PC-3 (cell line): ENCODE measurements at regions not wholly inside any gene's neighbourhood (a gene's known extent, or its start where the extent isn't known, plus 50 kb on each side); places are given as distances from the start of the nearest gene placed in this dataset.

Experiments used
- ATAC-seq: fragments of 200-7000 bp; cut with Tn5 transposase; 2 replicates; pipeline ENCODE4 v1.9.1; 2020; ENCODE audit warnings: mild to moderate bottlenecking, moderate library complexity
- BruUV-seq: library from RNA; stranded (reverse); fragments of 400-500 nt; replicated peaks from 2 replicates; lab custom pipeline; 2021; lab: Mats Ljungman, UMichigan
- CTCF ChIA-PET: fragments of 300-600 bp; sonication (Branson Sonifier 250); formaldehyde crosslinking; loops from one replicate; lab custom pipeline; 2022; ENCODE audit warnings: antibody characterized with exemption; lab: Charles Lee
- POLR2A ChIA-PET: fragments of 300-600 bp; sonication (Branson Sonifier 250); formaldehyde crosslinking; loops from one replicate; lab custom pipeline; 2022; ENCODE audit warnings: antibody characterized with exemption; ENCODE audit not compliant: unreplicated experiment; lab: Charles Lee
- DNase-seq: peaks from one replicate; pipeline ENCODE4 v3.0.0-alpha.2; 2015
- H2AFZ ChIP-seq: fragments of 300-600 bp; sonication (generic); 2 replicates; pipeline ENCODE4 v1.6.0; 2016; ENCODE audit warnings: antibody characterized with exemption, low read length
- H3F3A ChIP-seq: fragments of 300-600 bp; sonication (generic); one replicate; pipeline ENCODE4 v1.6.0; 2017; ENCODE audit warnings: antibody characterized with exemption, low read length, control low read depth, mild to moderate bottlenecking; ENCODE audit not compliant: unreplicated experiment
- H3K27ac ChIP-seq: fragments of 300-600 bp; sonication (generic); 2 replicates; pipeline ENCODE4 v1.5.1; 2016; ENCODE audit warnings: mild to moderate bottlenecking, low read length
- H3K27me3 ChIP-seq: fragments of 300-600 bp; sonication (generic); 2 replicates; pipeline ENCODE4 v1.6.1; 2016; ENCODE audit warnings: low read length, mixed read lengths
- H3K36me3 ChIP-seq: fragments of 300-600 bp; sonication (generic); 2 replicates; pipeline ENCODE4 v1.6.1; 2016; ENCODE audit warnings: low read depth, mixed run types, low read length, mixed read lengths
- H3K4me1 ChIP-seq: fragments of 300-600 bp; sonication (generic); 2 replicates; pipeline ENCODE4 v1.5.1; 2016; ENCODE audit warnings: low read length; ENCODE audit not compliant: insufficient read depth
- H3K4me2 ChIP-seq: fragments of 300-600 bp; sonication (generic); 2 replicates; pipeline ENCODE4 v1.6.0; 2016; ENCODE audit warnings: low read length
- H3K4me3 ChIP-seq: fragments of 300-600 bp; sonication (generic); 2 replicates; pipeline ENCODE4 v1.5.1; 2016; ENCODE audit warnings: mild to moderate bottlenecking, low read length, mixed read lengths
- H3K79me2 ChIP-seq: fragments of 300-600 bp; sonication (generic); 2 replicates; pipeline ENCODE4 v1.6.1; 2017; ENCODE audit warnings: low read length, mixed read lengths
- H3K9ac ChIP-seq: fragments of 300-600 bp; sonication (generic); 2 replicates; pipeline ENCODE4 v1.6.0; 2016; ENCODE audit warnings: mild to moderate bottlenecking, low read length
- H3K9me2 ChIP-seq: fragments of 300-600 bp; sonication (generic); replicated peaks from 2 replicates; pipeline ENCODE4 v1.6.1; 2016; ENCODE audit warnings: mixed run types, low read length, mixed read lengths
- H3K9me3 ChIP-seq: fragments of 300-600 bp; sonication (generic); 2 replicates; pipeline ENCODE4 v1.6.1; 2016; ENCODE audit warnings: low read length, mixed read lengths
- H4K20me1 ChIP-seq: fragments of 300-600 bp; sonication (generic); 2 replicates; pipeline ENCODE4 v1.6.1; 2016; ENCODE audit warnings: low read length, mixed read lengths
- EZH2 ChIP-seq: fragments of 300-600 bp; sonication (generic); IDR thresholded peaks from one replicate; pipeline ENCODE4 v1.6.1; 2017; ENCODE audit warnings: antibody characterized with exemption, mild to moderate bottlenecking, low read length; ENCODE audit not compliant: unreplicated experiment
- EZH2phosphoT487 ChIP-seq: fragments of 300-600 bp; sonication (generic); IDR thresholded peaks from 2 replicates; pipeline ENCODE4 v1.6.1; 2018; ENCODE audit warnings: mild to moderate bottlenecking, antibody characterized with exemption, low read length, borderline replicate concordance
- intact Hi-C: fragments of 100-400 bp; cut with micrococcal nuclease; formaldehyde crosslinking; loops from 2 replicates; pipeline ENCODE4 v1.9.0; 2023
- TF ChIP-seq, protein P1 (sequence below): fragments of 300-600 bp; sonication (generic); conservative IDR thresholded peaks from 2 replicates; pipeline ENCODE4 v1.5.1; 2017; ENCODE audit warnings: antibody characterized with exemption, low read depth, mild to moderate bottlenecking, low read length

DNA sequence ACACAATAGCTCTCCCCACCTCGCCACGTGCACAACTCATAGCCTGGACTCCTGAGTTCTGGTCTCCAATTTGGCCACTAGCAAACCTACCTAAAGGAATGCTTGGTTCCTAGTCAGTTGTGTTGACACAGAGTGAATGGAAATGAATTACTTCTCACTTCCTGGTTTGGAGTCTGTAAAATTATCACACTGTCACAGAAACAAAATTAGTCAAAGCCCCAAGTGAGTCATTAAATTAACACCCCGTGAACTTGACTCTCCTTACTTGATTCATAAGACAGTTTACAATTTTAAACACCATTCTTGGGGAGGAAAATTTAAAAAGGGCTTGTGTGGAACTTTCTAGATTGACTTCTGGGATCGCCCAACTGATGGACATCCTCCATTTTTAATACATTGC, 276.2 kb upstream of the CTNNB1 start:
- H3K9me2 ChIP-seq = no peaks in the 10 kb centered on the region
- H3K36me3 ChIP-seq = no peaks in the 10 kb centered on the region
- no peak overlapping the region for H3K4me2 ChIP-seq
- no peak overlapping the region for H3K9ac ChIP-seq
- BruUV-seq = no TSS peak
- DNase-seq (no peak), ATAC-seq (no peak)
- H3K9me3 ChIP-seq = no peaks in the 10 kb centered on the region
- ChIA-PET CTCF (no interaction called here), POLR2A (no interaction called here)
- peaks cover 8% of the 10 kb centered on the region for H3K4me1 ChIP-seq
- intact Hi-C loops = loop anchor here (5.0 kb wide), 2 partner anchors 279 to 959 kb away; no protein-coding TSS in a partner anchor
- no peaks in the 10 kb centered on the region for H4K20me1 ChIP-seq
- H3K4me3 ChIP-seq = no peak overlapping the region
- TF ChIP-seq EZH2 = no peak
- no peak for TF ChIP-seq EZH2phosphoT487
- TF ChIP-seq, protein P1, sequence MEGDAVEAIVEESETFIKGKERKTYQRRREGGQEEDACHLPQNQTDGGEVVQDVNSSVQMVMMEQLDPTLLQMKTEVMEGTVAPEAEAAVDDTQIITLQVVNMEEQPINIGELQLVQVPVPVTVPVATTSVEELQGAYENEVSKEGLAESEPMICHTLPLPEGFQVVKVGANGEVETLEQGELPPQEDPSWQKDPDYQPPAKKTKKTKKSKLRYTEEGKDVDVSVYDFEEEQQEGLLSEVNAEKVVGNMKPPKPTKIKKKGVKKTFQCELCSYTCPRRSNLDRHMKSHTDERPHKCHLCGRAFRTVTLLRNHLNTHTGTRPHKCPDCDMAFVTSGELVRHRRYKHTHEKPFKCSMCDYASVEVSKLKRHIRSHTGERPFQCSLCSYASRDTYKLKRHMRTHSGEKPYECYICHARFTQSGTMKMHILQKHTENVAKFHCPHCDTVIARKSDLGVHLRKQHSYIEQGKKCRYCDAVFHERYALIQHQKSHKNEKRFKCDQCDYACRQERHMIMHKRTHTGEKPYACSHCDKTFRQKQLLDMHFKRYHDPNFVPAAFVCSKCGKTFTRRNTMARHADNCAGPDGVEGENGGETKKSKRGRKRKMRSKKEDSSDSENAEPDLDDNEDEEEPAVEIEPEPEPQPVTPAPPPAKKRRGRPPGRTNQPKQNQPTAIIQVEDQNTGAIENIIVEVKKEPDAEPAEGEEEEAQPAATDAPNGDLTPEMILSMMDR = no peak
- no peaks in the 10 kb centered on the region for H3K79me2 ChIP-seq
- no peak overlapping the region for H2AFZ ChIP-seq
- no peaks in the 10 kb centered on the region for H3F3A ChIP-seq
- no peak overlapping the region for H3K27ac ChIP-seq
- H3K27me3 ChIP-seq = no peaks in the 10 kb centered on the region

DNA sequence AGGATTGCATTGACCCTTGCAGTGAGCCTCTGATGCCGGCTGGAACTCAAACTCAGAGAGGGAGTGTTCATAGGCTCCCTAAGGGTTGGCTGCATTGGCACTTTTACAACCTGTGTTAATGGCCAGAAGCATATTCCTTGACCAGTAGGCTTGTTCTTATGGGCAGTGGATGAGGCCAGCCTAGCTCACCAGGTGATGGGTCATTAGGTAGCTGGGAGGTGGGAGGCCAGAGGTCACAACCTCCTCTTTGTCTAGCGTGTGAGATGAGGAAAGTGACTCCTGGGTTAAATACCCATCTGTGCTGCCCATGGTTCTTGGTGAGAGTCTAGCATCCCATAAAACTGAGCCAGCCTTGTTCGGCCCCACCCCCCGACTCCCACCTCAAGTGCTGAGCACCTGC, 275.7 kb upstream of the CTNNB1 start:
- Histone ChIP-seq H3K79me2 (no peaks in the 10 kb centered on the region), H3F3A (no peaks in the 10 kb centered on the region), H3K4me2 (no peak overlapping the region), H3K36me3 (no peaks in the 10 kb centered on the region), H3K4me3 (no peak overlapping the region), H3K27ac (no peak overlapping the region), H2AFZ (no peak overlapping the region), H3K9ac (no peak overlapping the region), H3K4me1 (peaks cover 8% of the 10 kb centered on the region), H3K27me3 (no peaks in the 10 kb centered on the region), H3K9me2 (no peaks in the 10 kb centered on the region), H4K20me1 (no peaks in the 10 kb centered on the region), H3K9me3 (no peaks in the 10 kb centered on the region)
- BruUV-seq = no TSS peak
- ChIA-PET POLR2A (no interaction called here), CTCF (no interaction called here)
- intact Hi-C loops = loop anchor here (5.0 kb wide), 2 partner anchors 279 to 959 kb away; no protein-coding TSS in a partner anchor
- DNase-seq (no peak), ATAC-seq (no peak)
- TF ChIP-seq, protein P1 = no peak
- TF ChIP-seq EZH2 (no peak), EZH2phosphoT487 (no peak)

DNA sequence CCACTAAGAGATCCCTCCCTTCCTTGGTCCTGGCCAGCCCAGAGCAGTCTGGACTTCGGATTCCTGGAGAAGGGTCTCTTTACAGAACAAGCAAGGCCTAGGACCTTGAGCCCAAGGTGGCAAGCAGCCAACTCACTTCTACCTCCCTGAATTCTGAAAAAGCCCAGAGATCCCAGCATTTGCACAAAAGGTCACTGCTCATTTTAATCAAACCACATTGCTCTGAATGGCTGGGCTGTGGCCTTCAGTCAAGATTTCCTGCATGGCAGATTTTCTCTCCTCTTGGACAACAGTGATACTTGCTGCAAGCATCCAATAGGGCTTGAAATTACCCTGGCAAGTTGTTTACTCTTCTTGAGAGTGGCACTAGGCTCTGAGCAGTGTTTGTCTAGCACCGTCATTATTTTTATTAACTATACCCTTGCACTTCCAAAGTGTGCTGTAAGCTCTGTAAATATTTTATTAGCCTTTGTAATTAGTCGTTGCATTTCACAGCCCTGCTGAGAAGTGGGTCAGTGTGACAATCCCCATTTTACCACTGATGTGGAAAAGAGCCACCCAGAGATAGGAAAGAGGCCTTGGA, 274.7 kb upstream of the CTNNB1 start:
- Histone ChIP-seq H3K4me1 (peaks cover 8% of the 10 kb centered on the region), H3K79me2 (no peaks in the 10 kb centered on the region), H3K27me3 (no peaks in the 10 kb centered on the region), H4K20me1 (no peaks in the 10 kb centered on the region), H3K9me2 (no peaks in the 10 kb centered on the region), H3K9ac (no peak overlapping the region), H3F3A (no peaks in the 10 kb centered on the region), H3K9me3 (no peaks in the 10 kb centered on the region), H3K36me3 (no peaks in the 10 kb centered on the region), H3K4me3 (no peak overlapping the region), H2AFZ (no peak overlapping the region), H3K4me2 (no peak overlapping the region), H3K27ac (no peak overlapping the region)
- DNase-seq (no peak), ATAC-seq (peak; percentile 42; the same call in 1 of the 2 replicates)
- no TSS peak for BruUV-seq
- intact Hi-C loops = loop anchor here (5.0 kb wide), 2 partner anchors 278 to 958 kb away; no protein-coding TSS in a partner anchor
- ChIA-PET CTCF (no interaction called here), POLR2A (no interaction called here)
- no peak for TF ChIP-seq EZH2
